GM12878 (cell line): ENCODE measurements at regions not wholly inside any gene's neighbourhood (a gene's known extent, or its start where the extent isn't known, plus 50 kb on each side); places are given as distances from the start of the nearest gene placed in this dataset.
A peak's percentile ranks its signal among the peaks of the same experiment; 100 is the strongest.

Experiments used
- ATF2 ChIP-seq: IDR thresholded peaks from 2 replicates; pipeline ENCODE4 v1.6.1; 2012; ENCODE audit warnings: low read length, inconsistent platforms
- CREB1 ChIP-seq: IDR thresholded peaks from 2 replicates; pipeline ENCODE4 v1.6.1; 2012; ENCODE audit warnings: low read depth, mild to moderate bottlenecking, inconsistent platforms
- CUX1 ChIP-seq: IDR thresholded peaks from 2 replicates; pipeline ENCODE4 v1.6.1; 2012; ENCODE audit warnings: improper control_type of control experiment, low read depth, low read length; ENCODE audit not compliant: insufficient replicate concordance
- EED ChIP-seq: sonication (generic); IDR thresholded peaks from 2 replicates; pipeline ENCODE4 v1.6.1; 2016; ENCODE audit warnings: antibody characterized with exemption, low read depth
- IKZF1 ChIP-seq: fragments of 450-650 bp; conservative IDR thresholded peaks from 2 replicates; pipeline ENCODE4 v1.6.1; 2017; ENCODE audit warnings: antibody characterized with exemption, mild to moderate bottlenecking
- IKZF2 ChIP-seq, 2 experiments: fragments of 450-650 bp; IDR thresholded peaks; 2 replicates each; pipeline ENCODE4 v1.6.1; 2017; ENCODE audit warnings: mild to moderate bottlenecking in 2 of 2, moderate library complexity in 2 of 2
- MEF2A ChIP-seq: IDR thresholded peaks from 2 replicates; pipeline ENCODE4 v1.6.1; 2011; ENCODE audit warnings: low read depth, mild to moderate bottlenecking, low read length, moderate library complexity; ENCODE audit not compliant: insufficient read depth
- NR2F1 ChIP-seq: fragments of 450-650 bp; conservative IDR thresholded peaks from 2 replicates; pipeline ENCODE4 v1.6.1; 2017; ENCODE audit warnings: mild to moderate bottlenecking
- ZBTB33 ChIP-seq: fragments of 450-650 bp; IDR thresholded peaks from 2 replicates; pipeline ENCODE4 v1.6.1; 2017; ENCODE audit warnings: mild to moderate bottlenecking
- ZNF217 ChIP-seq: fragments of 450-650 bp; IDR thresholded peaks from 2 replicates; pipeline ENCODE4 v1.6.1; 2017; ENCODE audit warnings: antibody characterized with exemption, mild to moderate bottlenecking
- ZNF274 ChIP-seq: IDR thresholded peaks from one replicate; pipeline ENCODE4 v1.8.0; 2011; ENCODE audit not compliant: insufficient read length, insufficient read depth
- TF ChIP-seq, protein P1 (sequence below): IDR thresholded peaks from 2 replicates; pipeline ENCODE4 v1.6.1; 2012; ENCODE audit warnings: mild to moderate bottlenecking, low read depth, low read length

DNA sequence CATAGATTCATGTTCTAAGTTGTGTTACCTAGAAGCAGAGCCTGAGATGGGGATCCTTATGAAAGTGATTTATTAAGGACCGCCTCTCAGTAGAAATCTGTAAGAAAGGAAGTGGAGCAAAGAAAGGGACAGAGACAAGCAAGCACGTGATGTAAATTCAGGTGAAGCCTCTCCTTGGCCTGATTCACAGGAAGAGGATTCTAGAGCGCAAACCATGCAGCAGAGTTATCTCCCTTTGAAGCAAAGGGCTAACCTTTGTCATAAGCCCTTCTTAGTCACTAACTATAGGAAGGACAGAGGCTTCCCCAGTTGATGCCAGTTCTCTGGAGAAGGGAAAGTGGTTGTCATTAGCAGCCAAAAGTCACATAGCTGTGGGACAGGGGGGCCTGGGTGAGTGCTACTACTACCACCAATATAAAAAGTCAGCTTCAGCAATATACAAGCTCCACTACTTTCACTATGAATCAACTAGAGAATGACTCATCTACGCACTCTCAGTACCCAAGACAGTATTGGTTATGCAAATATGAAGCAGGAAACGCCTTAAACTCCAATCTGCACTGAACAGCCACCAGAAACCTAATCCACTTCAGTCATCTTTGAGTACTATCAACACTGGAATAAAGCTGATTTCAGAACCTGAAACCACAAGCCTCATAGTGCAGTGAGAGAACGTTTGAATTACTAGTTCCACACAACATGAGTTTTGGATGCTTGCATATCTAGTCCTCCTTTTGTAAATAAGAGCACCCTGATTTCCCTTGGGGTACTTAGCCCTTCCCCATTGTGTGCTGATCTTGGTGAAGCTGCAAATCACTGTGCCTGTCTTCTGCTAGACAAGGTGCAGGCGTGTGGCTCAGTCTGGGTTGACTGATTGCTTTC lies 162.7 kb downstream of the ZNF608 start (continued):
- TF ChIP-seq, protein P1, sequence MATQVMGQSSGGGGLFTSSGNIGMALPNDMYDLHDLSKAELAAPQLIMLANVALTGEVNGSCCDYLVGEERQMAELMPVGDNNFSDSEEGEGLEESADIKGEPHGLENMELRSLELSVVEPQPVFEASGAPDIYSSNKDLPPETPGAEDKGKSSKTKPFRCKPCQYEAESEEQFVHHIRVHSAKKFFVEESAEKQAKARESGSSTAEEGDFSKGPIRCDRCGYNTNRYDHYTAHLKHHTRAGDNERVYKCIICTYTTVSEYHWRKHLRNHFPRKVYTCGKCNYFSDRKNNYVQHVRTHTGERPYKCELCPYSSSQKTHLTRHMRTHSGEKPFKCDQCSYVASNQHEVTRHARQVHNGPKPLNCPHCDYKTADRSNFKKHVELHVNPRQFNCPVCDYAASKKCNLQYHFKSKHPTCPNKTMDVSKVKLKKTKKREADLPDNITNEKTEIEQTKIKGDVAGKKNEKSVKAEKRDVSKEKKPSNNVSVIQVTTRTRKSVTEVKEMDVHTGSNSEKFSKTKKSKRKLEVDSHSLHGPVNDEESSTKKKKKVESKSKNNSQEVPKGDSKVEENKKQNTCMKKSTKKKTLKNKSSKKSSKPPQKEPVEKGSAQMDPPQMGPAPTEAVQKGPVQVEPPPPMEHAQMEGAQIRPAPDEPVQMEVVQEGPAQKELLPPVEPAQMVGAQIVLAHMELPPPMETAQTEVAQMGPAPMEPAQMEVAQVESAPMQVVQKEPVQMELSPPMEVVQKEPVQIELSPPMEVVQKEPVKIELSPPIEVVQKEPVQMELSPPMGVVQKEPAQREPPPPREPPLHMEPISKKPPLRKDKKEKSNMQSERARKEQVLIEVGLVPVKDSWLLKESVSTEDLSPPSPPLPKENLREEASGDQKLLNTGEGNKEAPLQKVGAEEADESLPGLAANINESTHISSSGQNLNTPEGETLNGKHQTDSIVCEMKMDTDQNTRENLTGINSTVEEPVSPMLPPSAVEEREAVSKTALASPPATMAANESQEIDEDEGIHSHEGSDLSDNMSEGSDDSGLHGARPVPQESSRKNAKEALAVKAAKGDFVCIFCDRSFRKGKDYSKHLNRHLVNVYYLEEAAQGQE = peak; percentile 33; the same call in 1 of the 2 replicates
- TF ChIP-seq ZBTB33 (no peak), CREB1 (0 out of 2 replicates have a peak, but pooled peaks have one; percentile 27), ZNF274 (no peak), ATF2 (peak; percentile 97), EED (peak; percentile 68; the same call in 1 of the 2 replicates), CUX1 (no peak), ZNF217 (peak; percentile 98), NR2F1 (peak; percentile 71), MEF2A (peak; percentile 83), IKZF1 (peak; percentile 66), IKZF2 (IDR thresholded peaks at IDR 0.05) (peak; percentile 70 to 82)
